HG03103 (cell line): ENCODE measurements at regions not wholly inside any gene's neighbourhood (a gene's known extent, or its start where the extent isn't known, plus 50 kb on each side); places are given as distances from the start of the nearest gene placed in this dataset.
"Not testable (repeated sequence)": the region's sequence is repeated elsewhere in the genome, so short reads cannot be mapped to it uniquely, and the experiment has no call there.

Source experiments
- ATAC-seq: cut with Tn5 transposase; IDR thresholded peaks from one replicate; pipeline ENCODE4 v1.9.1; 2021; ENCODE audit warnings: low read depth; ENCODE audit not compliant: unreplicated experiment

DNA sequence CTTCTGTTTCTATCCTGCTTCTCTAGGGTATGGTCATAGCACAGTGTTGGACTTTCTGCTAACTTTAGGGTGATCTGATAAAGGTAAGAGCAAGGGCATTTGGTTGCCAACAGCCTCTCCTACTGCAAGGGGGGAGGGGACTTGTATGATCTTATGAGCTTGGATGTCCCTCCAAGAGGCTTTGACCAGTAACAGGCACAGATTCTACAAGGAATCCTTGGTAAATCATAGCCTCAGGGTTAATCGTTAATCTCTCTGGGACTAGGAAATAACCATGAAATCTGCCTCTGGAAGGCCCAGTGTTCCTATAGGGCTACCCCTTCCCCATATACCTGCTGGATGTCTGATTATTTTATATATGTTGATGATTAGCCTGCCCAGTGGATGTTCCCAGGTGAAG, 134.8 kb upstream of the TNFSF4 start:
- ATAC-seq: no peak

DNA sequence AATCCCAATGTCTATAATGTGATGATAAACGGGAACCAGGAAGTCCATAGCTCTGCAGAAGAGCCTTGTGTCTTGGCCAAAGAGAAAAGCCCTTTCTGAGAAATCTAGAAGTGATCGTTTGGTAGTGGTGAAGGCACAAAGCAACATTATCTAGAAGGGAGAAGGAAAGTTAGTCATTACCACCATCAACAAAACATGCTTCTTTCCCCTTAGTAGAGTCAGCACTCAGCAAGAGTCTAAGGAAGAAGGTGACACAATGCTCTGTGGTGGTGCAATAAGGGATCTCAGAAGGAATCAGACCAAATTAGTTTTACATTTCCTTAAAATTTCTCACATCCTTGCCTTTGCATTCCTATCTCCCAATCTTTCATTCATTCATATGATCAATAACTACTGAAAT, 134.4 kb upstream of the PRDX6 start:
- ATAC-seq: no peak

DNA sequence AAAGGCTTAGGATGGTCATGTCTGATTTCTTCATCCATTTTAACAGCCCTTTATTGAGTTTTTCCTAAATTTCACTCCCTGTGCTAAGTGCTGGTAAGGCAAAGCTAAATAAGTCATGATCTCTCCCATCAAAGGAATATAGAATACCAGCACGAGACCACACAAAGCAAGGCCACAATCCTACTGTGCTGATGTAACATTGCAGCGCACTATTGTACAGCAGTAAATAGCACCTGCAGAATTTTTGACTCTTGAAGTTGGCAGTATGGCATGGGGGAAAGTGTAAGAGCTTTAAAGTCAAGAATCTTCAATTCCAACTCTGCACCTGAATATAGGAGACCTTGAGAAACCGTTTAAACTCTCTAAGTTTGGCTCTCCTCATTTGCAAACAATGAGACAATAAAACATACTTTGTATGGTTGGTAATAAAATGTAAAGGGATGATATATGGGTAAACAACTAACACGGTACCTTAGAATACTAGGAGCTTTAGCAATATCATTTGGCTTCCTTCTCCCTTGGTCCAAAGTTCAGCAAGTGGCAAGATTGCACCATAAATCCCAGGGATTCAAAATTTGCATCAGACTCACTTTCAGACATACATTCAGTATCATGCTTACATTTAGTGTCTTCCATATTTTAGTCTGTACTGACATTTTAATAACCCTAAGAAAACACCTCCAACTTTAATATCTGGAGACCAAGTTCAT, 132.9 kb upstream of the PRDX6 start:
- no peak for ATAC-seq

DNA sequence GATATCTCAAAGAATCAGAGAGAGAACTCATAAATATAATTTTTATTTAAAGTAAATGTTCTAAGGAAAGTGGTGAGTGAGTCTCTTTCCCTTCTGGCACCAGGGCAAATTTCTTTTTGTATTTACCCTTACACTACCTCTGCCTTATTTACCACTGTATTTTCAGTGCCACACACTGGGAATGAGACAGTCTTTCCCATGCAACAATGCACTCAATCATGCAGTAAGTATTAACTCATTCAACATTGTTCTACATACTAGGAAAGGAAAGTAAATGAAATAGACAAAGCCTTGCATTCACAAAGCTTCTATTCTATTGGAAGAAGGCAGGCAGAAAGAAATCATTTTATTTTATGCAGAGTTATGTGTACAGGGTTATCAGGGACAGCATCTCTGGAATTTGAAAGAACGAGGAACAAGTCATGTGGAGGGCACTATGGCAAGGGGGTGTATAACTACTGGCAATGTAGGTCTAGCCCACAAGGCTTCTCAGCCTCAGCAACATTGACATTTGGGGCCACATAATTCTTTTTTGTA, 129.8 kb upstream of the PRDX6 start:
- ATAC-seq: no peak

DNA sequence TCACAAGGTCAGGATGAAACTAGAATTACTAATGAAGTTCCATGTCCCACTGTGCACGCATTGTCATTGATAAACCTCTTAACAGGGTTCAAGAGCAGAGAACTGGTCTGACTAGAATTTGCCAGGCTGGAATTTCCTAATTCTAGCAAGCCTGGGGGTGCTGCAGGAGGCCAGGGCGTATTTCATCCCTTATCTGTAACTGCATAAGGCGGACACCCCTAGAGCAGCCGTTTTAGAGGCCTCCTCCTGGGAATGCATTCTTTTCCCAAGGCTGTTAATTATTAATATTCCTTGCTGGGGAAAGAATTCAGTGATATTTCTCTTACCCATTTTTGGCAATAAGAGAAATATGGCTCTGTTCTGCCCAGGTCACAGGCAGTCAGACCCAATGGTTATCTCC, 124.5 kb upstream of the PRDX6 start:
- ATAC-seq: not testable (repeated sequence)

DNA sequence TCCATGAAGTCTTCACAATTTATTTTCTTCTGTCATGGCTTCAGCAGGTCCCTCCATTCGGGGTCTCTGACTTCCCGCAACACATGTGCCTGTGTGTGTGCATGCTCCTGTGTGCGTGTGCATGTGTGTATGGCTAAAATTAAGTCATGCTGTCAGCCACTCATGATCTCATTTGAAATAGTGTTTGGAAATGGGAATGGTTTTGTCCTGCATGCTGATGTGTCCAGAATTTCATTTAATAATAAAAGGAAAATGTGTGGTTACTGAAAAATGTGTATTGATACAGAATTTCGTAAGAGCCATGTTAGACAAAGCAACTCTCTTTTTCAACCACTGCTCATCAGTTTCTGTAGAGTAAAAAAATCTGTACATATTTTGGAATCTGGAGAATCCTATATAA, 123.8 kb upstream of the PRDX6 start:
- no peak for ATAC-seq

DNA sequence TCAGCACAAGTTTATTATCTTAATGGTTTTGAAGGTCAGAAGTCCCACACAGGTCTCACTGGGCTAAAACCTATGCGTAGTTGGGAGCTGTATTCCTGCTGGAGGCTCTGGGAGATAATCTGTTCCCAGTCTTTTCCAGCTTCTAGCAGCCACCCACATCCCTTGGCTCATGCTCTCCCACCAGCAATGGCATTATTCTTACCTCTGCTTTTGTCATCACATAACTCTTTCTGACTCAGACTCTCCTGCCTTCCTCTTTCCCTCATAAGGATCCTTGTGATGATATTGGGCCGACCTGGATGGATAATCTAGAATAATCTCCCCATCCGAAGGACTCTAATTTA, 122.2 kb upstream of the PRDX6 start:
- no peak for ATAC-seq

DNA sequence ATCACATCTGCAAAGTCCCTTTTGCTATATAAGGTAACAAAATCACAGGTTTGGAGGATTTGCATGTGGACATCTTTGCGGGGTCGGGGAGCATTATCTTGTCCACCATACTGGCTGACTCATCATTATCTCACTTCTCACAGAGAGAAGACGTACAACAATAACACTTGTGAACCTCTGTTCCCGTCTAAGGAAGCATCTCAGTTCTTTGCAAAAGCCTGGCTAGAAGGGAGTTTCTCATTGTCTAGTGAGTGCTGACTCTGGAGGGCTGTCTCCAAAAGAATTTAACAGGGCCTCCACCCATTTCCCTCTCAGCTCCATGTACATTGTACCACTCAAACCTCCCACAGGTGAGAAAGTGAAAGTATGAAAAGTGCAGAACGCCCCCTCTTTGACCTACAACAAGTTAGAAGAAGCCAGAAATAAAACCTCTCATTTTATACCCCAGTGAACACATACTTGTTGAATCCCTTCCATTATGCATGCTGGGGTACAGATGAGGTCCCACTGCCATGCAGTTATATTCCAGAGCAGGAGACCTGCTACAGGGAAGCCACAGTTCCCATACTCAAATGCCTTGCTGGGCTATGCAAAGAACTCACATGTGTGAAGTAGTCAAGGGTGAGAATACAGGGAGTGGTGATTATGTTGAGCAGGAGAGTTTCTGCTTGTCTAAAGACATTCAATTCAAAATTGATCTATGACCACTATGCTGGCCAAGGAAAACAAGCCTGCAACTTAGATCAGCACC, 121.7 kb upstream of the PRDX6 start:
- ATAC-seq: peak; percentile 41

DNA sequence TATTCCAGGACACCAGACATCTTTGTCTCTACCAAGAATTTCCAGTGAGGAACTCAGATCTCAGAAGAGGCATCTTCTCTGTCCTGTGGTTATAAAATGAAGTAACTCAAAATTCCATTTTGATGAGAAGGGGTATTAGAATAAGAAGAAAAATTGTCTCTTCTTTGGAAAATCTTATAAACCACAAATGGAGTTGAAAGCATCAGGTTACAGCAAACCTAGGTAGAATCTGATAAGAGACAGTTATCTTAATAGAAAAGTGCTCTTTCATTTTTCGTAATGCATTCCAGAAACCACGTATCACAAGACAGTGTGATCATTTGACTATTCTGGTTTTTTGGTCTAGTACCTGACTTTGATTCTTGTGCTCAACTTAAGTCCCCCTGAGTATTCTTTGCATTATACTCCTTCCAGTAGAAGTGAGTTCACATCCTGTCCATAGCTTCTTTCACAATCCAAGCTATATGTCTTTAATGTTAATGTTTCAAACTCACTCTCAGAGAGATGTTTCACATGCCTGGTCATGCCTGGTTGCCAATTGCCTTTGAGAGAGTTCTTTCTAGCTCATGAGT, 120.9 kb upstream of the PRDX6 start:
- ATAC-seq: peak; percentile 59

DNA sequence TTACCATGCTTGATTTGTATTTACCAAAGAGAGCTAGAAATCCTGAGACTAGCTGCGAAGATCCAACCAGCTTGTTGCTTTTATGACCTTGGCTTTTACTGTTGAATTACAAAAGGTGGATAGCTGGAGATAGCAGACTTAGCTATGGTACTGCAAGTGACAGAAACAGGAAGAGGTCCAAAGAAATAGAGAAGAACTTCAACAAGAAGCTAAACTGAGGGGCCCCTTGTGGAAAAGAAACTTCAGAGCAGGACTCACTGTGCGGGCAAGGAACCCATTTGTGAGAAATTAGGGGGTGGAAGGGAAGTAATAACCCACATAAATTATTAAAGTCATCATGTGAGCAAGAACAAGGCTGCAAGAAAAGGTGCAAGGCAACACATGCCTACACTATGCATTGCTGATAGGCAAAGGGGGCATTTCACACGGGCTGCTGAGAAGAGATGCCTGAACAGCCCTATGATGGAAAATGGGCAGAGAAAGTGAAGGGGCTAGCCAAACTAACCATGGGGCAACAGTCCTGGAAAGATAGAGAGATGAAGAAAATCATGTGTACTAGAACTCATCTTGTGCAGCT, 116.6 kb upstream of the PRDX6 start:
- no peak for ATAC-seq

DNA sequence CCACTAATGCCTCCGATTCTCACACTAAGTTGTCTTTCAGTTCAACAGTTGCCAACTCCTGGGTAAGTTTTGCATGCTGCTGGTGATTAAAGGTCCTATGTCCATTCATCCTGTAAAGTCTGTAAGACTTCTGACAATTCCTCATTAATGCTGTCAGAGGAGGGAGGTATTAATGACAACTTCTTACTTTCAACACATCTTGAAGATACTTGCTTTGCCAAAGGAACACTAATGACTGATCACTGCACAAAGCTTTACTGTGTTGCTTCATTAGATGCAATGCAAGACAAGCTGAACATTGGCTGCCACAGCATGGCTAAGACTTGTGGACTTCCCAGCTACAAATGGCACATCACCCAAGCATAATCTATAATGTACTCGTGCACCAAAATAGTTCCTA, 114.6 kb upstream of the PRDX6 start:
- ATAC-seq: no peak

DNA sequence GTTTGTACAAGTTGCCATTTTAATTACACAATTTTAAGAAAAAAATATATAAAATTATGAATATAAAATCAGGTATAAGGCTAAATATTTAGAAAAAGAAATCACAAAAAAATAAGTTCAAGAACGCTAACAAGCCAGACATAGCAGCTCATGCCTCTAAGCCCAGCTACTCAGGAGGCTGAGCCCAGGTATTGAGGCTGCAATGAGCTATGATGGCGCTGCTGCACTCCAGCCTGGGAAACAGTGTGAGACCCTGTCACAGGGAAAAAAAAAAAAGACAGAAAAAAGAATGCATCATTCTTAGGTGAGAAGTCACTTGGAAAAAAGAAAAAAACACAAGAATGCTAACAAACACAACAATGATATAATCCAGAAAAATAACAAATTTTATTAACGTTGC, 112.3 kb upstream of the PRDX6 start:
- no peak for ATAC-seq

DNA sequence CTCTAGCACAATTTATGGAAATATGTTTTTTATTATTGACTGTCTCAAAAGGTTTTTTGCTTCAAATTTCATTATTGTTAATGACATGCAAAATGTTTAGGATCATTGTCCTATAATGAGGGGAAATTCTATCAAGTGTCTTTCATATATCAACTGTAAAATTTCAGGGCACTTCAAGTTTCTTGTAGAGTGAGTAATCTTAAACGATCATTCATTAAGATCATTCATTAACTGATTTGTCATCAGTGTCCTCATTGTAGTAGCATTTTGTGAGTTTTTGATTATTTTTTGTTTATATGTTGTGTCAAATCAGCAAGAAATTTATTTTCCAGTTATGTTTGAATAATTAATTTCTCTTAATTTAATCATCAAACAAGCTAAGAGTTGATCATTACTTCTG, 111.8 kb upstream of the PRDX6 start:
- no peak for ATAC-seq

DNA sequence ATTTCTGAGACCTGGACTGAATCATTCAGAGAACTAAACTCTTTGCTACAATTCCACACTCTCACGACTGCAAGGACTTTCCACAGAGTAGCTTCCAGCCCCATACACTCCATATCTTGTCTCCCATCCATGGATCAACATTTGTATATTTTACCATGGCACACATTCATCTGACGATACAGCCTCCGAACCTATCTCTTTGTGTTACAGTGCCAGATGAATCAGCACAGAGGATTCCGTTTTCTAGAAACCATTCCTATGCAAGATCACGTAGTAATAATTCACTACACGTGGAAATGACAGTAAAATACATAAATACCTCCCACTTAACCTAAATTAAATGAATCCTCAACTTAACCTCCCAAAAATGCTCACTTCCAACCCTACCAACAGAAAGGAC, 110.0 kb upstream of the PRDX6 start:
- ATAC-seq: no peak

DNA sequence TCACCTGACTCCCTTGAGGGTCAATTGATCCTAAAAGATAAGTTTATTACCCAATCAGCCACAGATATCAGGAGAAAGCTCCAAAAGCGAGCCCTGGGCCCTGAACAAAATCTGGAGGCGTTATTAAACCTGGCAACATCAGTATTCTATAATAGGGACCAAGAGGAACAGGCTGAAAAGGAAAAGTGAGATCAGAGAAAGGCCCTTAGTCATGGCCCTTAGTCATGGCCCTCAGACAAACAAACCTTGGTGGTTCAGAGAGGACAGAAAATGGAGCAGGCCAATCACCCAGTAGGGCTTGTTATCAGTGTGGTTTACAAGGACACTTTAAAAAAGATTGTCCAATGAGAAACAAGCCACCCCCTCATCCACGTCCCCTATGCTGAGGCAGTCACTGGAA, 106.5 kb upstream of the PRDX6 start:
- not testable (repeated sequence) for ATAC-seq

DNA sequence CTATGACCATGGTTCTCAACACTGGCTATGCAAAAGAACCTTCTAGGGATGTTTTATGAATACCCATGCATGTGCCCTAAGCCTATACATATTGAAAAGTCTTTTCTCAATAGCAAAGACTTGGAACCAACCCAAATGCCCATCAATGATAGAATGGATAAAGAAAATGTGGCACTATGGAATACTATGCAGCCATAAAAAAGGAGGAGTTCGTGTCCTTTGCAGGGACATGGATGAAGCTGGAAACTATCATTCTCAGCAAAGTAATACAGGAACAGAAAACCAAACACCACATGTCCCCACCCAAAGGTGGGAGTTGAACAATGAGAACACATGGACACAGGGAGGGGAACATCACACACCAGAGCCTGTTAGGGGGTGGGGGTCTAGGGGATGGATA, 101.1 kb upstream of the PRDX6 start:
- not testable (repeated sequence) for ATAC-seq

DNA sequence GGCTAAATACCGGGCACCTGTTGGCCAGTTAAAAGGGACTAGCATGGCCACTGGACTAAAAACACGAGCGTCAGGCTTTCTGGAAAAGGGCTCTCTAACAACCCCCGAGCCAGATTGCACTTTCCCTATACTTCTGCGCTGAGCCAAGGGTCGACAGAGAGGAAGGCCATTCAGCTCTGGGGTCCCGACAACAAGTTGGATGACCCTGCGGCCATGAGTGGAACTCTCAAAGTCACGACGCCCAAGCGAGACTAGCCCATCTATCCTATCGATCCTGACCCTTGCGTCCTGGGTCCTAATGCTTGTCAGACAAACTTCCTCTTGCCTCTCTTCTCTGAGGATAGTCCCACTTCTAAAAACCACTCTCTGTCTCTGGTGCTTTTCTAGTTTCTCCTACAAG, 99.9 kb upstream of the PRDX6 start:
- ATAC-seq: no peak

DNA sequence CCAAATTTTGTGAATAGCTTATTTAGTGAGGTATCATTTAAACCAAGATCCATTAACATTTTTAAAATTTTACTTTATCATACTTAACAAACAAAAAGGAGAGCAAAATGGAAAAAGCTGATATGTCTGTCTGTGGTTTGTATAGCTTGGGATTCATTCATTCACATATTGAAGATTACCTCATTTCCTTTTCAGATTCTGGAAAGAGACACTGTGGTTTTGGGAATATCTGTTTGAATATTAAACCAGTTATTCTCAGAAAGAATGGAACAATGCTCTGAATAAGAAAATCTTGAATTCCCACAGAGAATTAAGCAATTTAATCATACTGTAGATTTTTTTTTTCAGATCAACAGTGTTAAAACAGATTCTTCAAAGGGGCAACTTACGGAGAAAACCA, 93.8 kb upstream of the PRDX6 start:
- ATAC-seq: no peak

DNA sequence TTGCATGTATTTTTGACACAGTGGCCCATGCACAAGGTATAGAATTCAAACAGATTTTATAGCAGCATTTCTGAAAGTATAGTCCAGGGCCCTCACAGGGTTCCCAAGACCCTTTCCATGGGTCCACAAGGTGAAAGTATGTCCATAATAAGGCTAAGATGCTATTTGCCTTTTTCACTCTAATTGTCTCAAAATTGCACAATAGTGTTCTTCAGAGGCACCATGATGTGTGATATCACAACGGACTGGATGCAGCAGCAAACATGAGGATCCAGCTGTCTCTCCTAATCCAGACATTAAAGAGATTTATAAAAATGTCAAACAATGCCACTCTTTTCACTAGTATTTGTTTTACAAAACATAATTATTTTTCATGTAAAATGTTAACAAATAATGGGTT, 88.8 kb upstream of the PRDX6 start:
- no peak for ATAC-seq

DNA sequence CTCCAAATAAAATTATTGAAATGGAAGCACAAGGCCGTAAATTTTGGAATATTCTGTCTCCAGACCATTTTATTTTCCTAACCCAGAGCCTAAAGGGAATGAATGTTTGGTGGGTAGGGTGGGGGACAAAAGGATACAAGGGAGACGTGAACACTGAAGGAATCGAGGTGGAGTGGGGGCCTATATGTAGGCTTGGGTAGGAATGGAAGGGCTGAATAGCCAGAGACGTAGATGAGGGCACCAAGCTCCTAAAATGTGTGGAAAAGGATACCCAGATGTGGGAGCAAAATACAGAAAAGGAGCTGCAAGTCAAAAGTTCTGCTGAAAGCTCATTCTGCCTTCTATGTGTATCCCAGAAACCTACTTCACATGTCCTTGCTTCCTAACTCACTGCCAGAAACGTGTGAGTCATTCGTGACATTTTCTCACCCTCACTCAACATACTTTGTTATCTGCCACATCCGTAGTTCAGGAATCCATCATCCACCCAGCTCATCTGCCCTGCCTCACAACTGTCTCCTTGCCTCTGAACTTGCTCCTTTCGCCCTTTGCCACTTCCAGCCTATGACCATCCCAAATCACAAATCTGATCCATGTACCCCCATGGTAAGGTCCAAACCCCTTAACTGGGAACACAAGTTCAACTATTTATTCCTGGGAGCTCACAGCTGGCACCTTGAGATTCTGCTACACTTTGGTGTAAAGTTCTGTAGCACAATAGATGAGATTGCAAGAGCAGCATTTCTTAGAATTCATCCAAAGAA, 84.1 kb upstream of the PRDX6 start:
- no peak for ATAC-seq

DNA sequence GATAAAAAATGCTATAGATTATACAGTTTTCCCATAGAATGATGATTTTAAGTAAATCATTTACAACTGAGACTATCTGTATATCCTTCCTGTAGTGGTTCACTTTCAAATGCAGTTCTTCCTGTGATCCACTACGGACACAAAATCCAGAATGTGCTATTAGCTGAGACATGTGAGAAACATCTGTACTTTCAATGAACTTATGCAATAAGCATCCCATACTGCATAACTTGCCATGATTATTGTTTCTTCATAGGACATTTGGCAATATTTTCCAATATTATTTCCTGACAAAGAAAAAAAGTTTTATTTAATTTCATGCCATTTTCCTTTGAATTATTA, 83.5 kb upstream of the PRDX6 start:
- ATAC-seq: no peak
